HG03457 (cell line): ENCODE measurements at regions not wholly inside any gene's neighbourhood (a gene's known extent, or its start where the extent isn't known, plus 50 kb on each side); places are given as distances from the start of the nearest gene placed in this dataset.

Experiments
- ATAC-seq: cut with Tn5 transposase; IDR thresholded peaks from one replicate; pipeline ENCODE4 v1.9.1; 2021; ENCODE audit warnings: moderate number of reproducible peaks; ENCODE audit not compliant: unreplicated experiment

GRCh38 chr9:84173961-84174360, 166.6 kb downstream of the SLC28A3 start:
- no peak for ATAC-seq

GRCh38 chr9:84174486-84174885, 166.1 kb downstream of the SLC28A3 start:
- ATAC-seq: no peak

DNA sequence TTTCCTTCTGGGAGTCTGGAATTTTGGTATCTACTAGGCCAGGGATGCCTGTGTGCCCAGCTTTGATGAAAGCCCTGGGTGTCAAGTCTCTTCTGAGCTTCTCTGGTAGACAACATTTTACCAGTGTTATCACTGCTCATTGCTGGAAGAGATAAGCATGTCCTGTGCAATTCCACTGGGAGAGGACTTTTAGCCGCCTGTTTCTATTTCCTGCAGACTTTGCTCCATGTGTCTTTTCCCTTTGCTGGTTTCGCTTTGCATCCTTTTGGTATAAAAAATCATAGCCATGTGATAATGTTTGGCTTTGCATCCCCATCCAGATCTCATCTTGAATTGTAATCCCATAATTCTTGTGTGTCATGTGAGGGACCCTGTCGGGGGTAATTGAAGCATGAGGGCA, 163.2 kb downstream of the SLC28A3 start:
- ATAC-seq: no peak

GRCh38 chr9:84179531-84179930, 161.0 kb downstream of the SLC28A3 start:
- ATAC-seq: no peak

DNA sequence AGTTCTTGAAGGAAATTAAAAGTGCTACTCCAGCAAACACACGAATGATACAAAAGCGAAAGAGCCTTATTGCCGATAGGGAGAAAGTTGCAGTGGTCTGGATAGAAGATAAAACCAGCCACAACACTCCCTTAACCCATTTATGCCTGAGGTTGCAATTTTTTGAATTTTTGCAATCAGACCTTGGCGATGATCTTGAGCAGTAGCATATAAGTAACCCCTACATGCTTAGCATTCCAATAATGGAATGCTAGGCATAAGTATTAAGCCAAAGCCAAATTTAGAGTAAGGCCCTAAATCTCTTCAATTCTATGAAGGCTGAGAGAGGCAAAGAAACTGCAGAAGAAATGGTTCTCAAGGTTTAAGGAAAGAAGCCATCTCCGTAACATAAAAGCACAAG, 153.5 kb downstream of the SLC28A3 start:
- no peak for ATAC-seq

- no peak for ATAC-seq
Measured at GRCh38 chr9:84189904-84190303, 150.7 kb downstream of the SLC28A3 start.

GRCh38 chr9:84190411-84190810, 150.1 kb downstream of the SLC28A3 start:
- ATAC-seq: no peak

- ATAC-seq: no peak
Measured at GRCh38 chr9:84206801-84207370, 133.7 kb downstream of the SLC28A3 start.

DNA sequence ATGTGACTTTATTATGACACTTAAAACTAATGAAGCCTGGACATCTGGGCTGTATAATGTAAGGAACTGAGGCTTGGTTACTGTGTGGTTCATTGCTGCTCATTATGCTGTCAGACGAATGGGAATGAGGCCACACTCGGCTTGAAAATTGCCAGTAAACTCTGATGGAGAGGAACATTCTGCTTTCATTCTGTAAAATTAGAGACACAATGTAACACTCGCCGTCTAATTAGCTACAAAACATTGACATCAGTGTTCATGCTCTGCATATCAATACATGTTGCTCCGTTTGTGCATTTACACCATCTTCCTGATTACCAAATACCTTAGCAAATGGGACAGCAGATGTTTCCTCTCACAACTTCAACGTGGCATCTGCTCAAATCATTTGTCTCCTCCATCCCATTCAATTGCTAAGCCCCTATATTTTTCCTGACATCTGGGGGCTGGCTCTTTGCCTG, 133.0 kb downstream of the SLC28A3 start:
- no peak for ATAC-seq

DNA sequence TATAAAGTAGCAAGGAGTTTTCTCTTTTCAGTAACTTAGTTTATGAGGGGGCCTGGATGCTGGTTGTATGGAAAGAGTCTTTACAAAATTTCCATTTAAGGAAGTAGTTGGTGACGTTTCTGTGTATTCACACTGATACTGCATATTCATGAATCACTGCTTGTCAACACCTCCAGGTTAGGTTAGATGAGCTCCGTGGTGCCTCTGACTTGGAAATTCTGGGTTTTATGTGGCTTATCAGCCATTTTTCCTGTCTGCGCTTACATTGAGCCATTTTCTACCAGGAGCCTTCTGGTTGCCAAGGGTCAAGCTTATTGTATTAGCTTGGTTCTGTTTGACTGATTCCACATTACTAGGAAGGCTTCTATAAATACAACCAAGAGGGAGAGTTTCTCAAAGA, 128.3 kb downstream of the SLC28A3 start:
- no peak for ATAC-seq

- ATAC-seq: no peak
Measured at GRCh38 chr9:84212982-84213381, 127.6 kb downstream of the SLC28A3 start.

GRCh38 chr9:84216151-84216550, 124.4 kb downstream of the SLC28A3 start:
- no peak for ATAC-seq

DNA sequence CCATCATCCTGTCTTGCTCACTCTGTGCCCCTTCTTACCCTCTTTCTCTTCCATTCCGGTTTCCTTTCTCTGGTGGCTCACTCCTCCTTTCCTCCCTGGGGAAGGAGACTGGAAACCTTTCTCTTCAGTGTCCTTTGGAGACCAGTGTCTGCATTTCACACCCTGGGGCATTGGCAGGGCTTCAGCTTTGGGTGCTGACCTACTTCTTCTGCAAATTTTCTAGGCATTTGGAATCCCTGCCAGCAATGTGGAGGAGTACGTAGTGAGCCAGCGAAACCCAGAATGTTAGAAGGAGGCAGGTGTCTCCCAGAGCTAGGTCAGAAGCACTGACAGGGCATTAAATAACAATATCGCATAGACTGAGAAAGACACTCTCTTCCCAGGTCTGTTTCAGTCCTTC, 122.2 kb downstream of the SLC28A3 start:
- ATAC-seq: no peak

DNA sequence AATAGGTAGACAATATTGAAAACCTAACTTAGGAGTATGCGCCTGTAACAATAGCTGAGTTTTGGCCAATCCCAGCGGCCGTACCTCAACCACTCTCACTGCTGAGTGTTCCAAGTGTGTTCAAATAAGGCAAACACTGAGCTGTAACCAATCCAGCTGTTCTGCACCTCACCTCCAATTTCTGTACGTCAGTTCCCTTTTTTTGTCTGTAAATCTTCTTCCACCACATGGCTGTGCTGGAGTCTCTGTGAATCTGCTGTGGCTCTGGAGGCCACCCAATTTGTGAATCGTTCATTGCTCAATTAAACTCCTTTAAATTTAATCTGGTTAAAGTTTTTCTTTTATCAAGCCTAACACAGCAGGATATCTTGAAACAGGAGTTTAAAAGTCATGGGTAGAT, 116.3 kb downstream of the SLC28A3 start:
- no peak for ATAC-seq
